ENCODE measurements at regions not wholly inside any gene's neighbourhood (a gene's known extent, or its start where the extent isn't known, plus 50 kb on each side); places are given as distances from the start of the nearest gene placed in this dataset.
A peak's percentile ranks its signal among the peaks of the same experiment; 100 is the strongest.

GRCh38 chr19:28655054-28655453, 557.9 kb downstream of the UQCRFS1 start:
- Mint-ChIP-seq H3K4me1 (no peaks in the 10 kb centered on the region), H3K36me3 (no peaks in the 10 kb centered on the region), H3K4me3 (no peak overlapping the region), H3K27me3 (no peaks in the 10 kb centered on the region), H3K9me3 (peaks cover 26% of the 10 kb centered on the region), H3K27ac (no peak overlapping the region)
- DNase-seq = no peak
- CTCF ChIA-PET = no interaction called here

GRCh38 chr19:28652765-28653164, 560.2 kb downstream of the UQCRFS1 start:
- Mint-ChIP-seq H3K27me3 (no peaks in the 10 kb centered on the region), H3K4me1 (no peaks in the 10 kb centered on the region), H3K4me3 (no peak overlapping the region), H3K27ac (no peak overlapping the region), H3K9me3 (peaks cover 14% of the 10 kb centered on the region), H3K36me3 (no peaks in the 10 kb centered on the region)
- DNase-seq = no peak
- CTCF ChIA-PET = no interaction called here

- Mint-ChIP-seq H3K4me1 (no peaks in the 10 kb centered on the region), H3K27me3 (no peaks in the 10 kb centered on the region), H3K9me3 (peaks cover 3% of the 10 kb centered on the region), H3K27ac (no peak overlapping the region), H3K36me3 (no peaks in the 10 kb centered on the region), H3K4me3 (no peak overlapping the region)
- CTCF ChIA-PET = no interaction called here
- no peak for DNase-seq
Measured at GRCh38 chr19:28646629-28647028, 566.3 kb downstream of the UQCRFS1 start.

- Mint-ChIP-seq H3K9me3 (peaks cover 3% of the 10 kb centered on the region), H3K4me3 (no peak overlapping the region), H3K36me3 (no peaks in the 10 kb centered on the region), H3K27ac (no peak overlapping the region), H3K27me3 (no peaks in the 10 kb centered on the region), H3K4me1 (no peaks in the 10 kb centered on the region)
- CTCF ChIA-PET = interaction anchor here (1.9 kb wide), 1 partner anchor 10 kb away, joined by 7 read pairs; no protein-coding TSS in a partner anchor
- no peak for DNase-seq
Measured at GRCh38 chr19:28644169-28644775, 568.7 kb downstream of the UQCRFS1 start.

GRCh38 chr19:28642787-28643683, 569.9 kb downstream of the UQCRFS1 start:
- Mint-ChIP-seq H3K36me3 (no peaks in the 10 kb centered on the region), H3K4me1 (no peaks in the 10 kb centered on the region), H3K27me3 (no peaks in the 10 kb centered on the region), H3K4me3 (no peak overlapping the region), H3K9me3 (peaks cover 3% of the 10 kb centered on the region), H3K27ac (no peak overlapping the region)
- DNase-seq = no peak
- CTCF ChIA-PET = interaction anchor here (1.9 kb wide), 1 partner anchor 9 kb away, joined by 7 read pairs; no protein-coding TSS in a partner anchor

- H3K36me3 Mint-ChIP-seq = no peaks in the 10 kb centered on the region
- CTCF ChIA-PET = no interaction called here
- H3K27ac Mint-ChIP-seq = no peak overlapping the region
- no peak for DNase-seq
- H3K9me3 Mint-ChIP-seq = peaks cover 3% of the 10 kb centered on the region
- no peaks in the 10 kb centered on the region for H3K27me3 Mint-ChIP-seq
- no peaks in the 10 kb centered on the region for H3K4me1 Mint-ChIP-seq
- H3K4me3 Mint-ChIP-seq = no peak overlapping the region
Measured at GRCh38 chr19:28641395-28641794, 571.6 kb downstream of the UQCRFS1 start.

- Mint-ChIP-seq H3K27ac (no peak overlapping the region), H3K9me3 (peaks cover 3% of the 10 kb centered on the region)
- CTCF ChIA-PET = no interaction called here
Measured at GRCh38 chr19:28640506-28640905, 572.4 kb downstream of the UQCRFS1 start.

GRCh38 chr19:28638445-28638844, 574.5 kb downstream of the UQCRFS1 start:
- H3K27ac Mint-ChIP-seq = no peak overlapping the region
- H3K9me3 Mint-ChIP-seq = peaks cover 3% of the 10 kb centered on the region
- H3K36me3 Mint-ChIP-seq = no peaks in the 10 kb centered on the region
- no peaks in the 10 kb centered on the region for H3K27me3 Mint-ChIP-seq
- no peaks in the 10 kb centered on the region for H3K4me1 Mint-ChIP-seq
- no peak for DNase-seq
- CTCF ChIA-PET = no interaction called here
- H3K4me3 Mint-ChIP-seq = no peak overlapping the region

More at GRCh38 chr19:28640506-28640905, 572.4 kb downstream of the UQCRFS1 start:
- no peak for DNase-seq
- no peak overlapping the region for H3K4me3 Mint-ChIP-seq
- no peaks in the 10 kb centered on the region for H3K36me3 Mint-ChIP-seq
- H3K27me3 Mint-ChIP-seq = no peaks in the 10 kb centered on the region
- H3K4me1 Mint-ChIP-seq = no peaks in the 10 kb centered on the region

- H3K4me1 Mint-ChIP-seq = no peaks in the 10 kb centered on the region
- H3K27ac Mint-ChIP-seq = no peak overlapping the region
- H3K27me3 Mint-ChIP-seq = no peaks in the 10 kb centered on the region
- CTCF ChIA-PET = interaction anchor here (0.7 kb wide), 1 partner anchor 168 kb away, joined by 3 read pairs; no protein-coding TSS in a partner anchor
- no peak for DNase-seq
- H3K4me3 Mint-ChIP-seq = no peak overlapping the region
- H3K36me3 Mint-ChIP-seq = no peaks in the 10 kb centered on the region
- no peaks in the 10 kb centered on the region for H3K9me3 Mint-ChIP-seq
Measured at GRCh38 chr19:28636706-28637105, 576.2 kb downstream of the UQCRFS1 start.

- Mint-ChIP-seq H3K36me3 (no peaks in the 10 kb centered on the region), H3K27ac (no peak overlapping the region), H3K4me1 (no peaks in the 10 kb centered on the region), H3K9me3 (no peaks in the 10 kb centered on the region), H3K4me3 (no peak overlapping the region), H3K27me3 (no peaks in the 10 kb centered on the region)
- CTCF ChIA-PET = interaction anchor here (0.7 kb wide), 1 partner anchor 167 kb away, joined by 3 read pairs; no protein-coding TSS in a partner anchor
- no peak for DNase-seq
Measured at GRCh38 chr19:28636016-28636629, 576.8 kb downstream of the UQCRFS1 start.

GRCh38 chr19:28634837-28635236, 578.1 kb downstream of the UQCRFS1 start:
- Mint-ChIP-seq H3K27ac (no peak overlapping the region), H3K4me3 (no peak overlapping the region), H3K4me1 (no peaks in the 10 kb centered on the region), H3K27me3 (no peaks in the 10 kb centered on the region), H3K36me3 (no peaks in the 10 kb centered on the region), H3K9me3 (no peaks in the 10 kb centered on the region)
- DNase-seq = no peak
- CTCF ChIA-PET = interaction anchor here (1.3 to 2.6 kb wide), 5 partner anchors 8 to 166 kb away, joined by 3 to 25 read pairs (median 7); no protein-coding TSS in a partner anchor

GRCh38 chr19:28634019-28634328, 579.0 kb downstream of the UQCRFS1 start:
- Mint-ChIP-seq H3K27ac (no peak overlapping the region), H3K4me3 (no peak overlapping the region), H3K27me3 (no peaks in the 10 kb centered on the region), H3K36me3 (no peaks in the 10 kb centered on the region), H3K4me1 (no peaks in the 10 kb centered on the region), H3K9me3 (peaks cover 1% of the 10 kb centered on the region)
- CTCF ChIA-PET = interaction anchor here (1.0 to 2.6 kb wide), 11 partner anchors 9 to 391 kb away, joined by 3 to 25 read pairs (median 5); no protein-coding TSS in a partner anchor
- no peak for DNase-seq

GRCh38 chr19:28633319-28634018, 579.5 kb downstream of the UQCRFS1 start:
- H3K27ac Mint-ChIP-seq = no peak overlapping the region
- H3K9me3 Mint-ChIP-seq = peaks cover 1% of the 10 kb centered on the region
- no peaks in the 10 kb centered on the region for H3K27me3 Mint-ChIP-seq
- DNase-seq = peak; percentile 56
- no peaks in the 10 kb centered on the region for H3K4me1 Mint-ChIP-seq
- H3K4me3 Mint-ChIP-seq = no peak overlapping the region
- H3K36me3 Mint-ChIP-seq = no peaks in the 10 kb centered on the region
- CTCF ChIA-PET = interaction anchor here (1.0 to 2.6 kb wide), 11 partner anchors 10 to 390 kb away, joined by 3 to 25 read pairs (median 5); no protein-coding TSS in a partner anchor
